ENCODE measurements at regions not wholly inside any gene's neighbourhood (a gene's known extent, or its start where the extent isn't known, plus 50 kb on each side); places are given as distances from the start of the nearest gene placed in this dataset.
"Not testable (repeated sequence)": the region's sequence is repeated elsewhere in the genome, so short reads cannot be mapped to it uniquely, and the experiment has no call there.

- no peak for FAIRE-seq
- no peaks in the 10 kb centered on the region for H3K36me3 ChIP-seq (ENCODE audit: control insufficient read depth in 2 of 2, extremely low read depth in 1 of 2, insufficient read depth in 2 of 2, low read length in 2 of 2)
- intact Hi-C loops (cut with micrococcal nuclease) (no loop called here), dilution Hi-C loops (cut with MboI; ENCODE audit: extremely low pct_ligation_motif_present, low sequenced_read_pairs) (no loop called here)
- no peaks in the 10 kb centered on the region for H3K4me1 ChIP-seq (ENCODE audit: control insufficient read depth, extremely low read depth, insufficient read depth, low read length)
- H3K79me2 ChIP-seq (ENCODE audit: control insufficient read depth, insufficient read depth, low read length), result no peaks in the 10 kb centered on the region
- CTCF ChIA-PET, result no interaction called here
- H3K9me3 ChIP-seq (replicated peaks; ENCODE audit: control insufficient read depth, insufficient read depth, low read length), result peaks cover 4% of the 10 kb centered on the region
- no peaks in the 10 kb centered on the region for H3K9me1 ChIP-seq (replicated peaks; ENCODE audit: control insufficient read depth, extremely low read depth, insufficient read depth, low read length)
- BruUV-seq (replicated peaks), result no TSS peak
- TF ChIP-seq GATA2 (IDR thresholded peaks at IDR 0.05; ENCODE audit: insufficient read depth, insufficient read length, low read depth, low read length), result no peak
- no peak for TF ChIP-seq MYC (IDR thresholded peaks at IDR 0.05; ENCODE audit: low read depth, low read length)
- no peak for TF ChIP-seq FOS (IDR thresholded peaks at IDR 0.05; ENCODE audit: borderline replicate concordance, insufficient read depth, low read length)
- no peak for TF ChIP-seq POLR2AphosphoS5 (IDR thresholded peaks at IDR 0.05; ENCODE audit: insufficient read depth, low read depth, low read length)
- TF ChIP-seq MAX (IDR thresholded peaks at IDR 0.05; ENCODE audit: insufficient read depth, insufficient read length), result no peak
- TF ChIP-seq CTCF (IDR thresholded peaks at IDR 0.05; ENCODE audit: extremely low read depth in 1 of 2, insufficient read depth in 1 of 2, low read depth in 1 of 2, low read length in 2 of 2), result no peak
- no peak for TF ChIP-seq JUN (IDR thresholded peaks at IDR 0.05; ENCODE audit: borderline replicate concordance, insufficient read depth, insufficient read length, low read depth)
- TF ChIP-seq POLR2A (IDR thresholded peaks at IDR 0.05; ENCODE audit: low read depth, low read length), result no peak
- no peak for TF ChIP-seq EZH2 (IDR thresholded peaks at IDR 0.05; ENCODE audit: borderline replicate concordance, low read depth, low read length, severe bottlenecking)
- POLR2A ChIA-PET, result no interaction called here
- no peak overlapping the region for H3K27ac ChIP-seq (ENCODE audit: insufficient read depth, low read depth, low read length)
- no peaks in the 10 kb centered on the region for H3K27me3 ChIP-seq (ENCODE audit: control insufficient read depth in 2 of 2, insufficient read depth in 2 of 2, low read length in 2 of 2)
- H2AFZ ChIP-seq (ENCODE audit: low read depth, low read length), result no peak overlapping the region
- no peak overlapping the region for H3K9ac ChIP-seq (replicated peaks; ENCODE audit: extremely low read depth, insufficient read depth, low read length)
- H4K20me1 ChIP-seq (replicated peaks; ENCODE audit: control insufficient read depth, extremely low read depth, insufficient read depth, low read length), result no peaks in the 10 kb centered on the region
- no peak overlapping the region for H3K4me3 ChIP-seq (replicated peaks in 1 of 3; ENCODE audit: insufficient read depth in 1 of 3, low read depth in 1 of 3, low read length in 3 of 3)
- H3K4me2 ChIP-seq (ENCODE audit: insufficient read depth, low read length), result no peak overlapping the region
- no peak for DNase-seq (ENCODE audit: low read depth, low spot score)
Observed at GRCh38 chr5:5838493-5838892, 416.0 kb downstream of the ICE1 start.

- H3K9me1 ChIP-seq (replicated peaks; ENCODE audit: control insufficient read depth, extremely low read depth, insufficient read depth, low read length); H3K9me3 ChIP-seq (replicated peaks; ENCODE audit: control insufficient read depth, insufficient read depth, low read length); H3K4me1 ChIP-seq (ENCODE audit: control insufficient read depth, extremely low read depth, insufficient read depth, low read length); H3K36me3 ChIP-seq (ENCODE audit: control insufficient read depth in 2 of 2, extremely low read depth in 1 of 2, insufficient read depth in 2 of 2, low read length in 2 of 2); POLR2A ChIA-PET; H3K27ac ChIP-seq (ENCODE audit: insufficient read depth, low read depth, low read length); H2AFZ ChIP-seq (ENCODE audit: low read depth, low read length); H3K9ac ChIP-seq (replicated peaks; ENCODE audit: extremely low read depth, insufficient read depth, low read length); H3K27me3 ChIP-seq (ENCODE audit: control insufficient read depth in 2 of 2, insufficient read depth in 2 of 2, low read length in 2 of 2); H3K4me2 ChIP-seq (ENCODE audit: insufficient read depth, low read length); H3K79me2 ChIP-seq (ENCODE audit: control insufficient read depth, insufficient read depth, low read length); H3K4me3 ChIP-seq (replicated peaks in 1 of 3; ENCODE audit: insufficient read depth in 1 of 3, low read depth in 1 of 3, low read length in 3 of 3); intact Hi-C loops (cut with micrococcal nuclease); FAIRE-seq; BruUV-seq (replicated peaks); CTCF ChIA-PET; dilution Hi-C loops (cut with MboI; ENCODE audit: extremely low pct_ligation_motif_present, low sequenced_read_pairs); DNase-seq (ENCODE audit: low read depth, low spot score); H4K20me1 ChIP-seq (replicated peaks; ENCODE audit: control insufficient read depth, extremely low read depth, insufficient read depth, low read length): not testable (repeated sequence)
Observed at GRCh38 chr5:5831622-5832021, 409.1 kb downstream of the ICE1 start.
